OCI-LY7 (cell line): ENCODE measurements at regions not wholly inside any gene's neighbourhood (a gene's known extent, or its start where the extent isn't known, plus 50 kb on each side); places are given as distances from the start of the nearest gene placed in this dataset.

ENCODE experiments used
- BruUV-seq: library from RNA; stranded (reverse); fragments of 400-500 nt; replicated peaks from 2 replicates; lab custom pipeline; 2021; lab: Mats Ljungman, UMichigan
- CTCF ChIA-PET: fragments of 300-600 bp; sonication (Branson Sonifier 250); formaldehyde crosslinking; loops from one replicate; lab custom pipeline; 2022; ENCODE audit warnings: antibody characterized with exemption; ENCODE audit not compliant: unreplicated experiment; lab: Charles Lee
- POLR2A ChIA-PET: fragments of 300-600 bp; sonication (Branson Sonifier 250); formaldehyde crosslinking; loops from one replicate; lab custom pipeline; 2022; ENCODE audit warnings: antibody characterized with exemption; lab: Charles Lee
- DNase-seq: peaks from one replicate; pipeline ENCODE4 v3.0.0-alpha.2; 2015; ENCODE audit warnings: low spot score
- H2AFZ ChIP-seq: fragments of 200-600 bp; sonication (generic), shearing (Covaris generic); 2 replicates; pipeline ENCODE4 v1.6.1; 2014; ENCODE audit warnings: mild to moderate bottlenecking, antibody characterized with exemption, low read length, moderate library complexity
- H3K27ac ChIP-seq: fragments of 200-600 bp; sonication (generic); 2 replicates; pipeline ENCODE4 v1.5.1; 2014; ENCODE audit warnings: mixed run types, low read depth, mild to moderate bottlenecking, moderate library complexity, low read length, inconsistent platforms; ENCODE audit not compliant: poor library complexity, severe bottlenecking
- H3K36me3 ChIP-seq: fragments of 200-600 bp; sonication (generic); 2 replicates; pipeline ENCODE4 v1.6.1; 2014; ENCODE audit warnings: mild to moderate bottlenecking, antibody characterized with exemption, low read length, moderate library complexity, mixed read lengths; ENCODE audit not compliant: insufficient read depth
- H3K4me1 ChIP-seq: fragments of 200-600 bp; sonication (generic); 2 replicates; pipeline ENCODE4 v1.5.1; 2014; ENCODE audit warnings: mild to moderate bottlenecking, low read length; ENCODE audit not compliant: insufficient read depth, poor library complexity, severe bottlenecking
- H3K4me2 ChIP-seq: fragments of 200-600 bp; sonication (generic); 2 replicates; pipeline ENCODE4 v1.6.1; 2014; ENCODE audit warnings: mild to moderate bottlenecking, low read length
- H3K4me3 ChIP-seq: fragments of 200-600 bp; sonication (generic); 2 replicates; pipeline ENCODE4 v1.5.1; 2014; ENCODE audit warnings: mild to moderate bottlenecking, low read depth, low read length; ENCODE audit not compliant: poor library complexity, severe bottlenecking
- H3K79me2 ChIP-seq: fragments of 200-600 bp; sonication (generic); 2 replicates; pipeline ENCODE4 v1.6.1; 2016; ENCODE audit warnings: low read depth, mild to moderate bottlenecking, low read length, moderate library complexity, mixed read lengths; ENCODE audit not compliant: insufficient read depth
- H3K9me2 ChIP-seq: fragments of 200-600 bp; sonication (generic); 2 replicates; pipeline ENCODE4 v1.6.1; 2016; ENCODE audit warnings: mild to moderate bottlenecking, low read length, mixed read lengths; ENCODE audit not compliant: insufficient read depth
- H3K9me3 ChIP-seq: fragments of 200-600 bp; sonication (generic); 2 replicates; pipeline ENCODE4 v1.6.1; 2014; ENCODE audit warnings: mild to moderate bottlenecking, mixed run types, low read length, mixed read lengths
- H4K20me1 ChIP-seq: fragments of 200-600 bp; sonication (generic); 2 replicates; pipeline ENCODE4 v1.6.1; 2014; ENCODE audit warnings: mild to moderate bottlenecking, antibody characterized with exemption, low read length, moderate library complexity, mixed read lengths; ENCODE audit not compliant: insufficient read depth
- CTCF ChIP-seq: fragments of 200-600 bp; sonication (generic); conservative IDR thresholded peaks from 2 replicates; pipeline ENCODE4 v1.5.1; 2014; ENCODE audit warnings: mild to moderate bottlenecking, antibody characterized with exemption, low read length, moderate library complexity, mixed read lengths
- EZH2phosphoT487 ChIP-seq: fragments of 200-600 bp; sonication (generic); IDR thresholded peaks from 2 replicates; pipeline ENCODE4 v1.6.1; 2018; ENCODE audit warnings: low read depth, borderline replicate concordance, mild to moderate bottlenecking, mixed run types, antibody characterized with exemption, low read length, moderate library complexity, mixed read lengths
- intact Hi-C: fragments of 100-400 bp; cut with micrococcal nuclease; formaldehyde crosslinking; loops from one replicate; pipeline ENCODE4 v1.10.0; 2022; ENCODE audit not compliant: unreplicated experiment

- TF ChIP-seq EZH2phosphoT487 (no peak), CTCF (no peak)
- Histone ChIP-seq H3K4me3 (no peak overlapping the region), H3K27ac (no peak overlapping the region), H2AFZ (no peak overlapping the region), H3K9me3 (no peaks in the 10 kb centered on the region), H3K36me3 (no peaks in the 10 kb centered on the region), H3K79me2 (no peaks in the 10 kb centered on the region), H4K20me1 (no peaks in the 10 kb centered on the region), H3K4me1 (no peaks in the 10 kb centered on the region), H3K9me2 (no peaks in the 10 kb centered on the region), H3K4me2 (no peak overlapping the region)
- DNase-seq = no peak
- CTCF ChIA-PET = no interaction called here
- POLR2A ChIA-PET = interaction anchor here (0.6 to 0.7 kb wide), 2 partner anchors 97 to 285 kb away, joined by 3 to 4 read pairs; no protein-coding TSS in a partner anchor
- BruUV-seq = no TSS peak
- intact Hi-C loops = no loop called here
These were observed 170.9 kb downstream of the POLR1F start for GRCh38 chr7:19537942-19538401.

GRCh38 chr7:19533266-19533665, 175.6 kb downstream of the POLR1F start:
- H3K9me2 ChIP-seq = no peaks in the 10 kb centered on the region
- POLR2A ChIA-PET = no interaction called here
- no TSS peak for BruUV-seq

More at GRCh38 chr7:19533266-19533665, 175.6 kb downstream of the POLR1F start:
- H3K4me2 ChIP-seq = no peak overlapping the region
- H4K20me1 ChIP-seq = no peaks in the 10 kb centered on the region
- no peaks in the 10 kb centered on the region for H3K9me3 ChIP-seq
- no peak for DNase-seq
- no peak overlapping the region for H3K27ac ChIP-seq
- no peak overlapping the region for H3K4me3 ChIP-seq
- TF ChIP-seq EZH2phosphoT487 = no peak
- TF ChIP-seq CTCF = no peak
- CTCF ChIA-PET = interaction anchor here (0.5 kb wide), 1 partner anchor 1220 kb away, joined by 3 read pairs; no protein-coding TSS in a partner anchor
- intact Hi-C loops = no loop called here
- no peaks in the 10 kb centered on the region for H3K4me1 ChIP-seq
- no peaks in the 10 kb centered on the region for H3K79me2 ChIP-seq
- H3K36me3 ChIP-seq = no peaks in the 10 kb centered on the region
- H2AFZ ChIP-seq = no peak overlapping the region
